ENCODE measurements at regions not wholly inside any gene's neighbourhood (a gene's known extent, or its start where the extent isn't known, plus 50 kb on each side); places are given as distances from the start of the nearest gene placed in this dataset.

- DNase-seq: no peak
- no peaks in the 10 kb centered on the region for H3K36me3 Mint-ChIP-seq (ENCODE audit: low read depth)
- intact Hi-C loops (cut with micrococcal nuclease): no loop called here
- H3K9me3 Mint-ChIP-seq: no peaks in the 10 kb centered on the region
- no peaks in the 10 kb centered on the region for H3K4me1 Mint-ChIP-seq
- no peaks in the 10 kb centered on the region for H3K27me3 Mint-ChIP-seq
- no peak overlapping the region for H3K27ac Mint-ChIP-seq
- no peak overlapping the region for H3K4me3 Mint-ChIP-seq
These were observed 77.4 kb upstream of the GALNT9 start for GRCh38 chr12:132406493-132407450.

- Mint-ChIP-seq H3K27me3 (peaks cover 4% of the 10 kb centered on the region), H3K4me1 (no peaks in the 10 kb centered on the region), H3K27ac (no peak overlapping the region), H3K9me3 (no peaks in the 10 kb centered on the region), H3K36me3 (ENCODE audit: low read depth) (no peaks in the 10 kb centered on the region), H3K4me3 (no peak overlapping the region)
- no peak for DNase-seq
- intact Hi-C loops (cut with micrococcal nuclease): no loop called here
These were observed 76.4 kb upstream of the GALNT9 start for GRCh38 chr12:132405742-132406251.

GRCh38 chr12:132404951-132405741 lies 75.8 kb upstream of the GALNT9 start:
- DNase-seq: no peak
- intact Hi-C loops (cut with micrococcal nuclease): no loop called here
- Mint-ChIP-seq H3K4me3 (no peak overlapping the region), H3K27ac (no peak overlapping the region), H3K4me1 (no peaks in the 10 kb centered on the region), H3K36me3 (ENCODE audit: low read depth) (no peaks in the 10 kb centered on the region), H3K27me3 (peaks cover 4% of the 10 kb centered on the region), H3K9me3 (no peaks in the 10 kb centered on the region)

DNA sequence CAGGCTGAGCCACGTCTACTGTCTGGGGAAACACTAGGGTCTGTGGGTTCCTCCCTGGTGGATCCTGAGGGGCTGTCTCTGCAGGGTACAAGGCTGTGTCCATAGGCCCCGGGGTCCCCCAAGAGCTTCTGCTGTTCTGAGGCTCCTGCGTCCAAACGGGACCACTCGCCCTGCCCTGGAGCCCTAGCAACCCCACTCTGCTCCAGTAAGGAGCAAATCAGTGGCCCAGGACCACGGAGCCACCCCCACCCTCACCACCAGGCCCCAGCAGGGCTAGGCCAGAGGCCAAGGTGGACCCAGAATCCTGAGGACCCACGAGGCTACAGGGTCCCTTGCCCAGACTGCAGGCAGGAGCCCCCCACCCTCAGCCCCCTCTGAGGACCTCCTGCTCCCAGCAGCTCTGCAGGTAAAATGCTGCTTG lies 75.1 kb upstream of the GALNT9 start:
- no peaks in the 10 kb centered on the region for H3K36me3 Mint-ChIP-seq (ENCODE audit: low read depth)
- no peaks in the 10 kb centered on the region for H3K4me1 Mint-ChIP-seq
- H3K4me3 Mint-ChIP-seq: no peak overlapping the region
- H3K9me3 Mint-ChIP-seq: no peaks in the 10 kb centered on the region
- peaks cover 4% of the 10 kb centered on the region for H3K27me3 Mint-ChIP-seq
- intact Hi-C loops (cut with micrococcal nuclease): no loop called here
- no peak overlapping the region for H3K27ac Mint-ChIP-seq
- DNase-seq: no peak

DNA sequence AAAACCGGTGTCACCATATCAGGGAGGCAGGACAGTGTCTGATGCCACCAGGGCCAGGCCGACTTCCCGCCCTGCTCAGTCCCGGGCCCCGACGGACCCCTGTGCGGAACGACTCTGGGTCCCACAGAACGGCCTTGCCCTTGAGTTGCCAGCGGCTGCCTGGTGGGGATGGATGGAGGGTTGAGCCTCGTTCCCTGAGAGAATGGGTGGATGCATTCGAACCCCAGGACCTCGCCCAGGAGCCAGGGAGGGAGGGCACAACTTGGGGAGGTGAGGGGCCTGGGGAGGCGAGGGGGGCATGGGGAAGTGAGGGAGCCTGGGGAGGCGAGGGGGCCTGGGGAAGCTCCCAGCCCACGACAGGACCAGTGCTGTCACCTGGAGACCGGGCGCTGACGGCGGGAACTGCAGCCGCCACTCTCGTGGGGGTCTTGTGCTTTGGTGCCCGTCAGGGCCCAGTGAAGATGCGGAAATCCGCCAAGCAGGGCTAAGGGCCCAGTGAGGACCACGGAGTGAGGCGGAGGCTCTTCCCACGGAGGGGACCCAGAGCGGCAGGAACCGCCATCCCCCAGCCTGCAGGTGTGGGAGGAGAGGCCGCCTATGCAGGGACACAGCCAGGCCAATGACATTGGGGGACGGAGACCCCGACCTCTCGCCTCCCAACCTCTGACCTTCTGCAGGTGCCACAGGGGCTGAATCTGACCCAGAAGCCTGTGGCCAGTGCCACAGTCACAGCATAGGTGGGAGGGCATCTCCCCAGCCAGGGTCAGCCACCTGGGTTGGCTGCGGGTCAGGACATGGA lies 74.4 kb upstream of the GALNT9 start:
- Mint-ChIP-seq H3K36me3 (ENCODE audit: low read depth) (no peaks in the 10 kb centered on the region), H3K9me3 (no peaks in the 10 kb centered on the region), H3K4me3 (no peak overlapping the region), H3K27me3 (peaks cover 4% of the 10 kb centered on the region), H3K27ac (no peak overlapping the region), H3K4me1 (no peaks in the 10 kb centered on the region)
- DNase-seq: no peak
- intact Hi-C loops (cut with micrococcal nuclease): no loop called here

GRCh38 chr12:132402831-132403416 lies 73.5 kb upstream of the GALNT9 start:
- Mint-ChIP-seq H3K4me1 (no peaks in the 10 kb centered on the region), H3K27me3 (peaks cover 4% of the 10 kb centered on the region), H3K4me3 (no peak overlapping the region), H3K36me3 (ENCODE audit: low read depth) (no peaks in the 10 kb centered on the region), H3K9me3 (no peaks in the 10 kb centered on the region), H3K27ac (no peak overlapping the region)
- DNase-seq: no peak
- intact Hi-C loops (cut with micrococcal nuclease): no loop called here

- no peak for DNase-seq
- Mint-ChIP-seq H3K36me3 (ENCODE audit: low read depth) (no peaks in the 10 kb centered on the region), H3K4me3 (no peak overlapping the region), H3K4me1 (no peaks in the 10 kb centered on the region), H3K9me3 (no peaks in the 10 kb centered on the region), H3K27ac (no peak overlapping the region), H3K27me3 (peaks cover 4% of the 10 kb centered on the region)
- intact Hi-C loops (cut with micrococcal nuclease): no loop called here
These were observed 72.6 kb upstream of the GALNT9 start for GRCh38 chr12:132401982-132402381.

DNA sequence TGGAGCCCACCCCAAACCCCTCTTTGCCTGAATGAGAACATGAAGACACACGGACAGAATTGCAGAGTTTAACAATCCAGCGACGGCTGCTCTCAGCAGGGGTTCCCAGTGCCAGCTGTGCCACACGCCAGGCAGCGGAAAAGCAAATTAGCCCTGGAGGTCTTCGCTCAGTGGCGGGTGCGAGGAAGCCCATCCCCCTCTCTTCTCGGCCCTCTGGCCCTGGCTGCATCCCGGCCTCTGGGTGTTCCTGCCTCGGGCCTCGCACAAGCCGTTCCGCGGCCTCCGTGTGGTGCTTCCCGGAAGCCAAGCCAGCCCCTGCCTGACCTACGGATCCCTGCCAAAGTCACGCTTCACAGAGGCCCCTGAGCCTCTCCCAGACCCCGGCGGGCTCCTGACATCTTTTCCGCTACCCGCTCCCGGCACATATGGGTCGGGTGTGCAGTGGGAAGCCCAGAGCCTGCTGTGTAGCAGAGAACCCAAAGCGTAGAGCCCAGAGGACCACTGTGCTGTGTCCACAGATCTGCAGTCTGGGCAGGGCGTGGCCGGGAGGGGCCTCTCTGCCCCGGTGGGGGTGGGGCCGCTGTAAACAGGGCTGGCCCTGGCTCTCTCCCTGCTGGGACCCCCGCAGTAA lies 70.7 kb upstream of the GALNT9 start:
- intact Hi-C loops (cut with micrococcal nuclease): no loop called here
- H3K4me3 Mint-ChIP-seq: no peak overlapping the region
- DNase-seq: no peak
- peaks cover 6% of the 10 kb centered on the region for H3K27me3 Mint-ChIP-seq
- no peaks in the 10 kb centered on the region for H3K9me3 Mint-ChIP-seq
- H3K27ac Mint-ChIP-seq: no peak overlapping the region
- H3K4me1 Mint-ChIP-seq: no peaks in the 10 kb centered on the region
- no peaks in the 10 kb centered on the region for H3K36me3 Mint-ChIP-seq (ENCODE audit: low read depth)

DNA sequence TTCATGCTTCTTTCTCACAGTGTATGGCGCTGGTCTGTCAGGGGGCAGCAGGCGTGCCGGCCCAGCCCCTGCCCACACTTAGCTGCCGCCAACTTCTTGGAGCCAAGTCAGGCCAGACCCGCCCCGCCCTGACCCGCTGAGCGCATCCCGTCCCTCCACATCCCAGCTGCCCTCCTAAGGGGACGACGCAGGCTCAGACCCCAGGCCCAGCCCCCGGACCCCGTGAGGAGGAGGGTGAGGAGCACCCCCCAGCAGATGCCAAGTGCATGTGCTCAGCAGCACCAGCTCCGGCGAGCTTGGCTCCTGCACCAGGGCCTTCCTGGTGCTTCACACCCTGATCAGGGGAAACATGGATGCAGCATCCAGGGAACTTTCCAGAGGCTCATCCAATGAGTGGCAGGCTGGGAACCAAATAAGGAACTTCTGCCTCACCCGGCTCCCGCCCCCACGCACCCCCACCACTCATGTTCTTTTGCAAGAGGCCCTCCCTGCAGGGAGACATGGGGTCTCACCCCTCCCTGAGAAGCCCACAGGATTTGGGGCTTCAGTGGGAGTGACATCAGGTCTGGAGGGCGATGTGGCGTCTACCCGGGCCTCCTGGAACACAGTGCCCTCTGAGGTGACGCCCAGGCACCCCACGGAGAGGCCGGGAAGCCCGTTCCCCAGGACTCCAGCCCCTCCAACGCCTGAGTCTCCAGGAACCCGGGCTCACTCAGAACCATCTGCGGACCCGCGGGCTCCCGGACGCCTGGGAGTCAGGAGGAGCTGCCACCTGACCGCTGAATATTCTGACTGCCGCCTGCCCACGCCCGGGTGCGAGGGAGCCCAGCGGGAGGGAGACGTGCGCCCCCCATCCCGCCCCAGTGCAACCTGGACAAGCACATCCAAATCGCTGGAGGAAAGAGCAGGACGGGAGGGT lies 70.0 kb upstream of the GALNT9 start:
- no peak for DNase-seq
- Mint-ChIP-seq H3K9me3 (no peaks in the 10 kb centered on the region), H3K4me1 (no peaks in the 10 kb centered on the region), H3K27me3 (peaks cover 6% of the 10 kb centered on the region), H3K27ac (no peak overlapping the region), H3K4me3 (no peak overlapping the region), H3K36me3 (ENCODE audit: low read depth) (no peaks in the 10 kb centered on the region)
- intact Hi-C loops (cut with micrococcal nuclease): no loop called here

- intact Hi-C loops (cut with micrococcal nuclease): no loop called here
- Mint-ChIP-seq H3K27ac (no peak overlapping the region), H3K9me3 (no peaks in the 10 kb centered on the region), H3K4me1 (no peaks in the 10 kb centered on the region), H3K4me3 (no peak overlapping the region), H3K27me3 (peaks cover 6% of the 10 kb centered on the region), H3K36me3 (ENCODE audit: low read depth) (no peaks in the 10 kb centered on the region)
- DNase-seq: no peak
These were observed 69.1 kb upstream of the GALNT9 start for GRCh38 chr12:132398386-132398991.

GRCh38 chr12:132397934-132398385 lies 68.6 kb upstream of the GALNT9 start:
- Mint-ChIP-seq H3K36me3 (ENCODE audit: low read depth) (no peaks in the 10 kb centered on the region), H3K9me3 (no peaks in the 10 kb centered on the region), H3K4me3 (no peak overlapping the region), H3K4me1 (no peaks in the 10 kb centered on the region), H3K27me3 (peaks cover 6% of the 10 kb centered on the region), H3K27ac (no peak overlapping the region)
- no peak for DNase-seq
- intact Hi-C loops (cut with micrococcal nuclease): no loop called here
